Activated T-helper 1 cell treated with anti-CD3 and anti-CD28 coated beads, Interleukin-2, amount 50 U/mL, for 16 hours (primary cell): ENCODE measurements at regions not wholly inside any gene's neighbourhood (a gene's known extent, or its start where the extent isn't known, plus 50 kb on each side); places are given as distances from the start of the nearest gene placed in this dataset.

Experiments
- DNase-seq, 2 donors: peaks; one replicate each; pipeline ENCODE4 v3.0.0-alpha.2; 2020; ENCODE audit warnings: low read depth in 1 of 2, low spot score in 1 of 2

- DNase-seq, result no peak
Measured at GRCh38 chr5:10853154-10853553, 92.1 kb upstream of the DAP start.

- DNase-seq, result no peak
Measured at GRCh38 chr5:10849278-10849677, 88.2 kb upstream of the DAP start.

GRCh38 chr5:10844016-10844415, 83.0 kb upstream of the DAP start:
- DNase-seq, result no peak

GRCh38 chr5:10842823-10843222, 81.8 kb upstream of the DAP start:
- DNase-seq, result no peak

GRCh38 chr5:10839916-10840599, 79.0 kb upstream of the DAP start:
- no peak for DNase-seq

GRCh38 chr5:10839118-10839517, 78.1 kb upstream of the DAP start:
- no peak for DNase-seq

GRCh38 chr5:10838038-10838437, 77.0 kb upstream of the DAP start:
- no peak for DNase-seq

- no peak for DNase-seq
Measured at GRCh38 chr5:10836986-10837385, 76.0 kb upstream of the DAP start.

GRCh38 chr5:10834695-10835094, 73.7 kb upstream of the DAP start:
- no peak for DNase-seq

GRCh38 chr5:10832987-10833386, 72.0 kb upstream of the DAP start:
- no peak for DNase-seq

- no peak for DNase-seq
Measured at GRCh38 chr5:10832421-10832820, 71.4 kb upstream of the DAP start.

- DNase-seq, result no peak
Measured at GRCh38 chr5:10831419-10831818, 70.4 kb upstream of the DAP start.

GRCh38 chr5:10828241-10828640, 67.2 kb upstream of the DAP start:
- DNase-seq, result no peak

- no peak for DNase-seq
Measured at GRCh38 chr5:10827571-10827970, 66.5 kb upstream of the DAP start.

- no peak for DNase-seq
Measured at GRCh38 chr5:10826971-10827370, 65.9 kb upstream of the DAP start.

- DNase-seq, result no peak
Measured at GRCh38 chr5:10825897-10826644, 65.0 kb upstream of the DAP start.

GRCh38 chr5:10812218-10812617, 51.2 kb upstream of the DAP start:
- no peak for DNase-seq
